H1 (cell line): ENCODE measurements at regions not wholly inside any gene's neighbourhood (a gene's known extent, or its start where the extent isn't known, plus 50 kb on each side); places are given as distances from the start of the nearest gene placed in this dataset.

ENCODE experiments used
- GTF2F1 ChIP-seq: IDR thresholded peaks from 2 replicates; pipeline ENCODE4 v1.6.1; 2012; ENCODE audit warnings: low read depth, low read length, improper control_type of control experiment, borderline replicate concordance
- HDAC2 ChIP-seq, 2 experiments: fragments of 300-600 bp in 1 of 2; sonication (generic) in 1 of 2; IDR thresholded peaks; 2 replicates each; pipeline ENCODE4 v1.6.1; 2011 to 2012; ENCODE audit warnings: low read depth in 2 of 2, low read length in 2 of 2, mild to moderate bottlenecking in 2 of 2, moderate library complexity in 2 of 2, borderline replicate concordance in 1 of 2, inconsistent platforms in 1 of 2
- RBBP5 ChIP-seq: IDR thresholded peaks from 2 replicates; pipeline ENCODE4 v1.7.1; 2012; ENCODE audit warnings: low read depth, mild to moderate bottlenecking, inconsistent platforms, low read length, moderate library complexity, borderline replicate concordance
- SIX5 ChIP-seq: IDR thresholded peaks from 2 replicates; pipeline ENCODE4 v1.6.1; 2011; ENCODE audit warnings: mild to moderate bottlenecking, low read depth, low read length

GRCh38 chr12:92360543-92360942 is 214.9 kb upstream of the BTG1 start (continued):
- no peak for TF ChIP-seq SIX5
- TF ChIP-seq GTF2F1 = no peak
- TF ChIP-seq HDAC2 (IDR thresholded peaks at IDR 0.05; ENCODE audit: borderline replicate concordance in 1 of 2, low read depth in 2 of 2, low read length in 2 of 2) = no peak
- TF ChIP-seq RBBP5 = no peak
- TF ChIP-seq, all 59 proteins: peak for 0
